ENCODE measurements at regions not wholly inside any gene's neighbourhood (a gene's known extent, or its start where the extent isn't known, plus 50 kb on each side); places are given as distances from the start of the nearest gene placed in this dataset.
"Not testable (repeated sequence)": the region's sequence is repeated elsewhere in the genome, so short reads cannot be mapped to it uniquely, and the experiment has no call there.

DNA sequence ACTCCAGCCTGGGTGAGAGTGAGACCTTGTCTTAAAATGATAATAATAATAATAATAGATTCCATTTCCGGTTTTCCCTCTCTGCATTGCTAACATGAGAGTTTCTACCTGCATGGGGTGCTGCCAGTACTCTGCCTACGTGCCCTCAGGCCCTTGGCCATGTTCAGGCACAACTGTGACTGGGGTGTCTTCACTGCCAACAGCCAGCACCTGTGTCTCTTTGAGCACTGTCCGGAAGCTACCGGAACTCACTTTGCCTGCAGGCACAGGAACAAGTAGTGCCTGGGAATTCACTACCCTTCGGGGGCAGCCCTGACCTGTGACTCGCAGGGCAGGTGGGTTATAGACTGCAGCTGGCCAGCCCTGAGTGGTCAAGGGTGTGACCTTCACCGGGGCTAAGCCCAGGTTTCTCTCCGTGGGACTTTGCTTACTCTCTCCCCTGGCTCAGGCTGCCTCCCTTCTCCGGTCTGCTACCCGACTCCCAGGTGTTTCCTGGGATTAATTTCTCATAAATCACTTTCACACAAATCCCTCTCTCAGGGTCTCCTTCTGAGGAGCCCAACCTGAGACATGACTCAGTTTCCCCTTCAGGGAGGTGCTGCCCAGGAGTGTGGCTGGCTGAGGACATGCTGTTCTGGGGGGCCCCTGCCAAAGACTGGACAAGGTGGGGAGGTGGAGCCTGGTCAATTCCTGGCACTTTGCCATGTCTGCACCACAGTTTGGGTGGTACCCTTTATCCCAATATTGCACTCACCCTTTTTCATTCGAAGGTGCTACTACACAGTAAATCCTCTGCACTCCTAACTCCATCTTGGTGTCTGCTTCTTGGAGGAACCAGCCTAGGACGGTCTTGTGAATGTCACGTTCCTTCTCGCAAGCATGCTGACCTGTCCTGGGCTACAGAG lies 79.5 kb upstream of the RALGAPA2 start:
- peak; percentile 40 for DNase-seq

DNA sequence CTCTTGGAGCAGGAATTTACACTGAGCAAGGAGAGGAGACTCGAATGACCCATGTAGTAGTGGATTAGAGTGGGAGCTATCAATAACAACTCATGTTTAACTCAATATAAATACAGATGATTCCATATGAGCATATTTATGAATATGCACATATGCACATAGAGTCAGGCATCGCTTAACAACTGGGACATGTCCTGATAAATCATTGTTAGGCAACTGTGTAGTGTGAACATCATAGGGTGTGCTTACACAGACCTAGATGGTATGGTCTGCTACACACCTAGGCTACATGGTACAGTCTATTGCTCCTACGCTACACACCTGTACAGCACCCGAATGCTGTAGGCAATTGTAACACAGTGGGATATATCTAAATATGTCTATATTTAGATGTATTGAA lies 75.9 kb upstream of the RALGAPA2 start:
- no peak for DNase-seq

DNA sequence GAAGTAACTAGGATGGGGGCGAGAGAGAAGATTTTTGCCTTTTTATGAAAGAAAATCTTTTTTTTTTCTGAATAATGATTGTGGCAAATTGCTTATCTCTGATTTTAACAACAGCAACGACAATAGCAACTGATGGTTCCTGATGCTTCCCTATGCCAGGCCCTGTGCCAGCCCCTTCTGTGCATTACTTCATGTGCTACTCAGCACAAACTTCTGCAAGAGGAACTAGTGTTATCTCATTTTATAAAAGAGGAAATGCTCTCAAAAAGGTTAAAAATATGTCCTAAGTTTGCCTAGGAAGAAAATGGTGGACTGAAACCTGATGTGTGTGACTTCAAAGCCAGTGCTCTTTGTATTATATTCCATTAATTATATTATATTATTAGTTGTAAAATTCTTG lies 74.0 kb upstream of the RALGAPA2 start:
- DNase-seq: no peak

DNA sequence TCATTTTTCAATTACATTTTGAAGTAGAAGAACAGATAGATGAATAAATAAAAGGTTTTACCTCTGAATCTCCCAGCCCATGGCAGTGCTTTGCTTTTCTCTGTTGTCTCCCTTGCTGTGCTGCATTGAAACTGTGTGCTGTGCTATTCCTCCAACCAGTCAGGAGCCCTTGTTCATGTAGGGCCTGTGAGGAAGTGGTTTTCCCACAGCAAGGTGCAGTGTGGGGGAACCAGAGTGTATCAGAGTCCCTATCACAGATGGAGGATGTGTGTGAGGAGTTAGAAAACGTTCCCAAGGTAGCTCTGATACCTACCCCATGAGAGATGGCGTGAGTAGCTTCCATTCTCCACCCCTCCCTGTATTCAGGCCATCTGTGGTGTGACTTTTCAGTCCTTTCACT lies 72.8 kb upstream of the RALGAPA2 start:
- no peak for DNase-seq

DNA sequence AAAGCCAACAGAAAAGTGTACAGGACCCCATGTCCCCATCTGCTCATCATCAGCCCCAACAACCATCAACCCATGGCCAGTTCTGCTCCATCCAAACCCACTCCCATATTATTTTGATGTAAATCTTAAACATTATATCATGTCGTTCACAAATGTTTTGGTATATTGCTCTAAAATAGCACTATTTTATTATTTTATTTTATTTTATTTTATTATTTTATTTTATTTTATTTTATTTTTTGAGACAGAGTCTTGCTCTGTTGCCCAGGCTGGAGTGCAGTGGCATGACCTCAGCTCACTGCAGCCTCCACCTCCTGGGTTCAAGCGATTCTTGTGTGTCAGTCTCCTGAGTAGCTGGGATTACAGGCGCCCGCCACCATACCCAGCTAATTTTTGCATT lies 72.0 kb upstream of the RALGAPA2 start:
- DNase-seq: not testable (repeated sequence)

DNA sequence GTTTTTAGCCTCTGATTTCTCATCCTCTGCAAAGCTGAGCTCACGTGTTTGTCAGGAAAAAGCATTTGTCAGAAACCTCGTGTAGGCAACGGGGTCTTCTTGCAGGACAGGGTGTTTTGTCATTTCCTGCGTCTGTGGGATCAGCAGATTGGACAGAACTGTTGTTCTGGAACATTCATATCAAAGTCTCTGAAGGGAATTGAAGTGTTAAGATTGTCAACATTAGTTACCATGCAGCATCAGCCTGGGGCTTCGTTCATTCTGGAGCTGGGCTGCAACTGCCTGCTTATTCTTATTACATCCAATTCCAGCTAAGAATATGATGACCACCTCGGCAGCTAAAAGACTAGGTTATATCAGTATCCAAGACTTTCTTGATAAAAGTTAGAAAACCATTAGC lies 71.0 kb upstream of the RALGAPA2 start:
- DNase-seq: no peak

DNA sequence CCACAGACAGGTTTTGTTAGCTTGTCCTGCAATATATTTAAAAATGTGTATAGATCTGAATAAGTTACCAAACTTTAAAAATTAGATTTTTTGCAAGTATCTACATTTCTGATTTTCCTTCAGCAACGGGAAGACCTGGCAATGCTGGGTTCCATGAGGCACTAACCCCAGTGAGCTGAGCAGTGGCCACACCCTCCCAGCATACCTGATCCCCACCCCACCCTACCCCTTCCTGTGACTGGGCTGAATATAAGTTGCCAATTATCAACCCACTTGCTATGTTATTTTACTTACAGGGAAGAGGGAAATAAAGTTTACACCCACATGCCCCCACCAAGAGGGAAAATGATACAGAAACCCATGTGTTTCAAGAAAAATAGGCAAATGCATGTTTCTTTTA lies 70.3 kb upstream of the RALGAPA2 start:
- peak; percentile 17 for DNase-seq

DNA sequence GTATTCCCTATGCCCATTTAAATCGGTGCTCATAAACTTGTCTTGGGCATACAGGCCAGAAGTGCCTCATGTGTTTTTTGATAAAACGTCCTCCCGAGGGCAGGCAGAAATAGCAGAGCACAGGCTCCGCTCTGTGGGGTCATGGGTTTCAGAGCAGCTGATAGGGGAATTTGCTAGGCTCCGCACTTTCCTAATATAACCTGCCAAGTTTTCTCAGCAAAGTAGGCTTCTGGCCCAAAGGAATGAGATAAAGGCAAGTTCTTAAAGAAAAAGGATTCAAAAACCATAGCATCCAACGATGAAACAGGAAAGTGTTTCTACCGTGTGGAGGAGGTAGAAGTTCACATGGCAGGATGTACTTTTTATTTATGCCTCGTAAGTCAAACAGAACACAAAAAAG lies 69.8 kb upstream of the RALGAPA2 start:
- no peak for DNase-seq

DNA sequence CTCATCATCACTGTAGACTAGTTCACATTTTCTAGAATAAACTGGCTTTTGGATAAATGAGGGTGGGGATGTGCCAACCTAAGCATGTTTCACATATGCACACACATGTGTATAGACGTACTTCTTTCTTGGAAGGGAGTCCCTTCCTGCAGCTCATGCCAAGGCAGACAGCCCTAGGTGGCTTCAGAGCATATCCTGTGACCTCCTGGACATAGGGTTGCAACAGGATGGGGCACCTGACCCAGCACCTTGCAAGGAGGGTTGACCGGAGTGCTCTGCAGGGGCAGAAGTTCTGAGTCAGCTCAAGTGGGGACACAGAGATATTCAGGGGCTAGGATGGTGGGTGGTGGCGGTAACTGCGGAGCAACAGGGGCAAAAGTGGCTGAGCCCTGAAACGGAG lies 68.6 kb upstream of the RALGAPA2 start:
- no peak for DNase-seq

DNA sequence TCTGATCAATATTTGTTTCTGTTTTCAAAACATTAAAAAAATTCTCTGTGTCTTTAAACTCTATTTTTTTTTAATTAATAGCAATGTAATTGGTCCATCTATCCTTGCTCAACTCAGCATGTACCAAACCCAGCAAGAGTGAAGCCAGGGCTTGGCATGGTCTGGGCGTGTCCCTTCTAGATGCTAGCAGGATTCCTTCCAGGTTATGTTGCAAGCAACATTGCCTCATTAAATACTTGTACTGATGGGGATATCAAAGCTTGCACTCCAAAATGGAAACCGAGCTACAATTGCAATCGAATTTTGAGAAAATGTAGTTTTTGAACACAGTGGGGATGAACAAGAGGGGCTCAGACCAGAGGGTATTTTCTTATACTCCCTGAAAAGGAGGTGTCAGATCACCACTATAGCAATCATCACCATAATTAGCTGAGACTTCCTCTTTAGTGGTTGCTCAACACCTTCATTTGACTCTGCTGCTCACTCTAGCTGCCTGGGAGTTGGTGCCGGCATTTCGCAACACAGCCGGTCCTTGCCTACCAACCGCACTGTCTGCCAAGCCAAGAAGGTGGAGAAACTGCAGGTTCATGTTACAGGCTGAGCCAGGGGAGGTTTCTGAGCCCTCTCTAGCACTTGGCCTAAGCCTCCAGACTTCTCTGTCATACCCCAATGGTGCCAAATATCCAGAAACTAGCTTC lies 67.8 kb upstream of the RALGAPA2 start:
- peak; percentile 76 for DNase-seq

DNA sequence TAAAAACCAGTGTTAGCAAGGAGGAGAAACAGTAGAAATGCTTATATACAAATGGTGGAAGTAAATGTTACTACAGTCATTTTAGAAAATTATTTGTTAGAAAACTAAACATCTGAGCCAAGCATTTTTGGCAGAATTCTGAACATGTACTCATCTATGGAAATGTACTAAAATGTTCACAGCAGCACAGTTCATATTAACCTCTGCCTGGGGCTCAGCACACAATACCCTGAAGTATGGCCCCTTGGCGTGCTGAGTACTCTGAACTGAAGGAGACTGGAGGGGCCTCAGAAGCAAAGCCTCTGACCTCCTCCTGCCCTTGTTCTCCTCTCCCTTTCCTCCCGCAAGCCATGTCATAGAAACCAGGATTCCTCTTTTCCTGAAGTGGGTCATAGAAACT lies 66.2 kb upstream of the RALGAPA2 start:
- DNase-seq: no peak

DNA sequence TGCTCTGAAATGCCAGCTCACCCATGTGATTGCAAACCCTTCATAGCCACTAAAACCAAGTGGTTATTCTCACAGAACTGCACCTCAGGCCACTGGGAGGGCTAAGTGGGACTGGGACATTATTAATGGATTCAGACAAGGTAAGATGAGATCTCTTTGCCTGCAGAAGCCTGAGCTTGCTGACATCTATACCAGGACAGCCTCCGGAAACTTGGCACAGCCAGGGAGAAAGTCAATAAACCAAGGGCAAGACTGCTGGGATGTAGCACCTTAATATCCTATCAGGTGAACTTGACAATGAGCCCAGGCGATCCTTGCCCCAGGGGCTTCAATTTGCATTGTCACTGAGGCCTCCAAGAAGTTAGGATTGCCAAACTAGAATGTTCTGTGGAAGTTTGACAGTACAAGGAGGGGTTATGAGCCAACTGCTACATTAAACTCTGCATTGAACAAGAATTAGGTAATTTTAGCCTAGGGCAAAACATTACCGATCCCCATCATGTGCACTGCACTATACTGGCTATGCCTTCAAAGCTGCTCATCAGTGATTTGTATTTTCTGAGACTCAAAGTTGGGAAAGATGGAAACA lies 60.1 kb upstream of the RALGAPA2 start:
- DNase-seq: peak; percentile 78

DNA sequence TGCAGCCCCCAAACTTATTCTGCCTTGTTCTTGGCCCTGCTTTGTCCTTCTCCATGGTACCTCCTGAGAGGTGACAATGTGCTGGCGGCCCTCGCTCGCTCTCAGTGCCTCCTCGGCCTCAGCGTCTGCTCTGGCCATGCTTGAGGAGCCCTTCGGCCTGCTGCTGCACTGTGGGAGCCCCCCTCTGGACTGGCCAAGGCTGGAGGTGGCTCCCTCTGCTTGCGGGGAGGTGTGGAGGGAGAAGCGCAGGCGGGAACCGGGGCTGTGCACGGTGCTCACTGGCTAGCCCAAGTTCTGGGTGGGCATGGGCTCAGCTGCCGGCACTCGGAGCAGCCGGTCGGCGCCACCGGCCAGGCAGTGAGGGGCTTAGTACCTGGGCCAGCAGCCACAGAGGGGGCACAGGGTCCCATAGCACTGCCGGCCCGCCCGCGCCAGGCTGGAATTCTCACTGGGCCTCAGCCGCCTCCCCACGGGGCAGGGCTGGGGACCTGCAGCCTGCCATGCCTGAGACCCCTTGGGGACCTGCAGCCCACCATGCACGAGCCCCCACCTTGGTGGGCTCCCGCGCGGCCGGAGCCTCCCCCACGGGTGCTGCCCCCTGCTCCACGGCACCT lies 55.9 kb upstream of the RALGAPA2 start:
- DNase-seq: no peak

DNA sequence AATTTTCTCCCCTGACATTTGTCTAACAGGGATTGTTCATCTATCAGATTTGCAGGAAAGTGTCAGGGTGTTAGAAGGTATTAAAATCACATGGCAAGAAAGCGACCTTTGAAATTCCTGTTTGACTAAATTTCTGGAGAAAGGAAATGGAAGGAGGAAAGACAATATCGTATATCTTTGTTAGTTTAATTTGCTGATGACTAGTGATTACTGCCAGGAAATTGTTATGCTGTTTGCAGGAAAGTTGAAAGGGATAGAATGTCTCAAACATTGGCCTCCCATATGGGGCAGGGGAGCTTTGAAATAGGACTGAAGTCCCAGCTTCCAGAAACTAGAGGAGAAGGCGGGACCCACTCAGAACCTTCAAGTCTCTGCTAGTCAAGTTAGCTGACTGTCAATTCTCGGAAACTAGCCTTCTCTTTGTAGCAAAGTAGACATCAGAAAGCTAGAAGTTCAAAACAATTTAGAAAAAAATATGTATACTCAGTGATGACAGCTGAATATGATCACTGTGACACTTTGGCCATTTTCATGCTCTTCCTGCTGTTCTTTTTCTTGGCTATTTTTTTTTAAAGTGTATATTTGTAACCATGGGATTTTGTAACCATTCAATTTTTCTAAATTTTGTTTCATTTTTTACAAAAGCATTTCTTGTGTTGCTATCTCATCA lies 53.4 kb upstream of the RALGAPA2 start:
- peak; percentile 10 for DNase-seq

DNA sequence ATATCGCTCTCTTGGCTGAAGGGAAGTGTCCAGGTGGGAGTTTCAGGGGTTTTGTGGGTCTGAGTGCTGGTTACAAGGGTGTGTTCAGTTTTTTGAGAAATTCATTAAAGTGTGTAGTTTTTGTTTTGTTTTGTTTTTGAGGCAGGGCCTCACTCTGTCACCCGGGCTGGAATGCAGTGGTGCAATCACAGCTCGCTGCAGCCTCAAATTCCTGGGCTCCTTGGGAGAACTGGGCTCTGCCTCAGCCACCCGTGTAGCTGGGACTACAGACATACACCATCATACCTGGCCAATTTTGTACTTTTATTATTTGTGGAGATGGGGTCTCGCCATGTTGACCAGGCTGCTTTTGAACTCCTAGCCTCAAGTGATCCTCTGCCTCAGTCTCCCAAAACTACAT lies 51.2 kb upstream of the RALGAPA2 start:
- no peak for DNase-seq

Data from NCI-H69 (cell line).